ENCODE measurements at regions not wholly inside any gene's neighbourhood (a gene's known extent, or its start where the extent isn't known, plus 50 kb on each side); places are given as distances from the start of the nearest gene placed in this dataset.

DNA sequence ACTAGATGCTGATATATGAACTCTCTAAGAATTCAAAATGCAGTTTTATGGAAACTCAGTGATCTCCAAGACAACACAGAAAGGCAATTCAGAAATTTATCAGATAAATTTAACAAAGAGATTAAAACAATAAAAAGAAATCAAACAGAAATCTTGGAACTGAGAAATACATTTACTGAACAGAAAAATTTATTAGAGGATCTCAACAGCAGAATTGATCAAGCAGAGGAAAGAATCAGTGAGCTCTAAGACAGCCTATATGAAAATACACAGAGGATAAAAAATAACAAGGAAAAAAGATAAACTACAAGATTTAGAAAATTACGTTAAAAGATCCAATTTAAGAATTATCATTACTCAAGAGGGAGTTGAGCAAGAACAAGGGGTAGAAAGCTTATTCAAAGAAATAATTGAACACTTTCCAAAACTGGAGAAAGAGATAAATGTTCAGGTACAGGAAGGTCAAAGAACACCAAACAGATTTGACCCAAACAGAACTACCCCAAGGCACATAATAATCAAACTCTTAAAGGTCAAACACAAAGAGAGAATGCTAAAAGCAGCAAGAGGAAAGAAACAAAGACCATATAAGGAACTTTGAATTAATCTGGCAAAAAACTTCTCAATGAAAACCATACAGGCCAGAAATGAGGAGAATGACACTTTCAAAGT, 103.1 kb downstream of the APIP start:
- H3K4me3 ChIP-seq (ENCODE audit: insufficient read depth, low read depth, low read length) = no peak overlapping the region
- intact Hi-C loops (cut with micrococcal nuclease) = no loop called here
- H3K4me2 ChIP-seq (ENCODE audit: low read depth, low read length) = no peak overlapping the region
- H2BK20ac ChIP-seq (ENCODE audit: low read depth, low read length) = no peak overlapping the region
- H2AK9ac ChIP-seq (replicated peaks; ENCODE audit: low read depth, low read length, poor library complexity) = no peak overlapping the region
- no peak overlapping the region for H3K9ac ChIP-seq (ENCODE audit: low read depth, low read length)
- no peak for TF ChIP-seq CEBPB (IDR thresholded peaks at IDR 0.05; ENCODE audit: low read depth, low read length)
- TF ChIP-seq CHD1 (IDR thresholded peaks at IDR 0.05; ENCODE audit: low read depth, low read length) = no peak
- TF ChIP-seq, protein P1, sequence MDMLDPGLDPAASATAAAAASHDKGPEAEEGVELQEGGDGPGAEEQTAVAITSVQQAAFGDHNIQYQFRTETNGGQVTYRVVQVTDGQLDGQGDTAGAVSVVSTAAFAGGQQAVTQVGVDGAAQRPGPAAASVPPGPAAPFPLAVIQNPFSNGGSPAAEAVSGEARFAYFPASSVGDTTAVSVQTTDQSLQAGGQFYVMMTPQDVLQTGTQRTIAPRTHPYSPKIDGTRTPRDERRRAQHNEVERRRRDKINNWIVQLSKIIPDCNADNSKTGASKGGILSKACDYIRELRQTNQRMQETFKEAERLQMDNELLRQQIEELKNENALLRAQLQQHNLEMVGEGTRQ (IDR thresholded peaks at IDR 0.05; ENCODE audit: low read depth, low read length) = no peak
- TF ChIP-seq POLR2A (IDR thresholded peaks at IDR 0.05; ENCODE audit: low read depth, low read length) = no peak
- no peak for TF ChIP-seq RFX5 (IDR thresholded peaks at IDR 0.05; ENCODE audit: low read depth, low read length)
- no peak for TF ChIP-seq MAFK (IDR thresholded peaks at IDR 0.05; ENCODE audit: low read depth, low read length)
- no peak for TF ChIP-seq RAD21 (IDR thresholded peaks at IDR 0.05; ENCODE audit: low read length)
- WGBS, 2 experiments (ENCODE audit: extremely low coverage in 2 of 2, insufficient read length in 1 of 2) = no CpG with 5 or more reads among the region's 1 CpG
- no peak overlapping the region for H4K91ac ChIP-seq (ENCODE audit: insufficient read depth, low read depth, low read length)
- H2BK15ac ChIP-seq (ENCODE audit: low read depth, low read length) = no peak overlapping the region
- no peaks in the 10 kb centered on the region for H3K36me3 ChIP-seq (ENCODE audit: control insufficient read depth, insufficient read depth, low read length)
- H2AFZ ChIP-seq (replicated peaks; ENCODE audit: low read length, poor library complexity) = no peak overlapping the region
- no peaks in the 10 kb centered on the region for H4K20me1 ChIP-seq (ENCODE audit: insufficient read depth, low read length)
- no peaks in the 10 kb centered on the region for H3K9me1 ChIP-seq (ENCODE audit: insufficient read depth, low read length)
- H4K8ac ChIP-seq (ENCODE audit: low read depth in 2 of 2, low read length in 2 of 2) = no peak overlapping the region
- H3K9me3 ChIP-seq (ENCODE audit: control insufficient read depth, insufficient read depth, low read length) = peaks cover 3% of the 10 kb centered on the region
- no peak overlapping the region for H3K4ac ChIP-seq (ENCODE audit: low read depth, low read length)
- H2BK120ac ChIP-seq (ENCODE audit: low read depth, low read length) = no peak overlapping the region
- no peak overlapping the region for H3K23ac ChIP-seq (ENCODE audit: low read depth, low read length)
- DNase-seq (no peak), ATAC-seq (ENCODE audit: low read depth) (no peak)
- ChIA-PET POLR2A (ENCODE audit: unreplicated experiment) (no interaction called here), CTCF (no interaction called here)
- peaks cover 2% of the 10 kb centered on the region; the same call in 1 of the 2 replicates for H3K27me3 ChIP-seq (ENCODE audit: control insufficient read depth, insufficient read depth, low read length)
- H2AK5ac ChIP-seq (ENCODE audit: low read depth, low read length) = no peak overlapping the region
- no peak overlapping the region for H3K56ac ChIP-seq (ENCODE audit: extremely low read depth, insufficient read depth, low read length)
- BruUV-seq (replicated peaks) = no TSS peak
- no peak overlapping the region for H4K5ac ChIP-seq (ENCODE audit: low read depth, low read length)
- no peak overlapping the region for H3K27ac ChIP-seq (ENCODE audit: insufficient read depth, low read length)
- no peaks in the 10 kb centered on the region for H3K79me1 ChIP-seq (ENCODE audit: low read depth in 1 of 2, low read length in 2 of 2)
- in situ Hi-C loops (cut with MboI; ENCODE audit: low sequenced_read_pairs) = no loop called here
- no peak overlapping the region for H3K14ac ChIP-seq (replicated peaks; ENCODE audit: low read depth, low read length)
- no peak overlapping the region for H3K18ac ChIP-seq (ENCODE audit: low read depth, low read length)
- no peak overlapping the region for H2BK5ac ChIP-seq (ENCODE audit: low read depth, low read length, poor library complexity, severe bottlenecking)
- H3K4me1 ChIP-seq (ENCODE audit: control insufficient read depth, insufficient read depth, low read length) = no peaks in the 10 kb centered on the region
- dilution Hi-C loops (cut with HindIII; ENCODE audit: low sequenced_read_pairs, unreplicated experiment) = no loop called here
